GM19397 (cell line): ENCODE measurements at regions not wholly inside any gene's neighbourhood (a gene's known extent, or its start where the extent isn't known, plus 50 kb on each side); places are given as distances from the start of the nearest gene placed in this dataset.

ENCODE experiments used
- ATAC-seq: cut with Tn5 transposase; IDR thresholded peaks from one replicate; pipeline ENCODE4 v1.9.1; 2021; ENCODE audit warnings: mild to moderate bottlenecking, moderate library complexity; ENCODE audit not compliant: unreplicated experiment

DNA sequence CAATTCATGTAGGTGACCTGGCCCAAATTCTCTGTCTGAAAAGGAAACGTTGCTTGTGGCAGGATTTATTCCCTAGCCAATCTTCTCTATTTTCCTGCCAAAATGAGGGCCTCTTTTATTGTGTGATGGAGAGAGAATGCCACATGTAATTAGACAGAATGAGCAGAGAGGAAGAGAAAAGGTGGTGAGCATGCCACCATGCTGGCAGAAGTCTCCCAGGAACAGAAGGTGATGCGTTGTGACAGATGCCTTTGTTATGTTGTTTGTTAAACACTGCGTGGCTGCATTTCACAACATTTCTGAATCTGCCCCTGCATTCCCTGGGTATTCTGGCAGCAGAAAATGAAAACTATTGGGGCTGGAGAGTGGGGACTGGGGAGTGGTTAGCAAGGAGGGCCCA, 577.6 kb downstream of the TLR4 start:
- no peak for ATAC-seq

DNA sequence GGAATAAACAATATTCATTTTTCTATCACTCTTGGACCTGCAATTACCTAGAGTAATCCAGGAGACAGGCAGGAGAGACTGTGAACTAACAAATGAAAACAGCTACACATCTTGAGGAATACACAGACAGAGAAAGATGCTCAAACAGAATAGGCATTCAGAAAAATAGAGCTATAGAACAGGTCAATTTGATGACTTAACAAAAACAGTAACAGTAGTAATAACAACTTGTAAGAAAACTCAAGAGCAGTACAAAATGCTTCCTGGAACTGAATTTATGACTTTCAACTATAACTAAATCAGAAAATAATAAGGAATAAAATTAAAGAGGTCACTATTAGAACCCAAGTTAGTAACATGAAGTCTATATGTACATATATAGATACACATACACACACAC, 579.3 kb downstream of the TLR4 start:
- no peak for ATAC-seq

DNA sequence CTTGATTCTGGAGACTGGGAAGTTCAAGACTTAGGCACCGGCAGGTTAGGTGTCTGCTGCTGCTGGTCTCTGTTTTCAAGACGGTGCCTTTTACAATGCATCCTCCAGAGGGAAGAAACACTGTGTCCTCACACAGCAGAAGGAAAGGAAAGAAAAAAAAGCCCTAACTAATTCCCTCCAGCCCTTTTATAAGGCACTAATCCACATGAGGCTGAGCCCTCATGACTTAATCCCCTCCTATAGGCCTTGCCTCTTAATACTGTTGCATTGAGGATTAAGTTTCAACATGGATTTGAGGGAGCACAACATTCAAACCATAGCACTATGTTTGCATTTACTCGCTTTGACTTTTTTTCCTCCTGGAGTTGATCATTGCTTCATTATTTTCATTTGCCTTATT, 585.9 kb downstream of the TLR4 start:
- no peak for ATAC-seq

DNA sequence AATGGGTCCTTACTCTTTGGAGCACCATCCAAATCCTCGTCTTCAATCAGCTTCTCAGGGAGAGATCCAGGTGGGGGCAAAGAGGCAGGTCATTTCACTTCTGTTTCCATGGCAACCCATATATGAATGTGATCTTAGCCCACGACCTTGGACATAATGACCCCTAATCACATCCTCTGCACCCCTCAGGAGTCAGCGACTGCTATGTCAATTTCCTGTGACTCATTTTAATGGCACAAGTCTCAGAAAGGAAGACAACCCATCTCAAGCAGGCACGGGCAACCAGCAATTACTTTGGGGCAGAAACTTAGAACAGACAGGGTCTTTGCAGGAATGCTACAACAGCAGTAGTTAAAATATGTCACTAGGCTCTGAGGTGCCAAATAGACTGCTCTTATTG, 591.2 kb downstream of the TLR4 start:
- no peak for ATAC-seq

DNA sequence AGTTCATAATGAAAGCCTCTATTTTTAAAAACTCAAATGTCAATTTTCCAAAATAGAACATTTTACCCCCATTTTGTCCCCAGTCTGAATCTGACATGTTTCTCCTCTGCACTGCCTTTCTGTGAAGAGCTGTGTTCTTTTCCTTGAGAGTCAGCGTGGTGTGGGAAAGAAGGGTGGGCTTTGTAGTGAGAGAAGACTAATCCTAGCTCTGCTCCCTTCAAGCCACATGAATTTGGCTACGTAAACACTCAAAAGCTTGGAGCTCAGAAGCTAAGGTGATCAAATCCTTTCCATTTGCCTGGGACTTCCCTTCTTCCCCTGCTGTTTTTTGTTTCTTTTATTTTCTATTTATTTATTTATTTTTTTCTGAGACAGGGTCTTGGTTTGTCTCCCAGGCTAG, 598.5 kb downstream of the TLR4 start:
- ATAC-seq: no peak

DNA sequence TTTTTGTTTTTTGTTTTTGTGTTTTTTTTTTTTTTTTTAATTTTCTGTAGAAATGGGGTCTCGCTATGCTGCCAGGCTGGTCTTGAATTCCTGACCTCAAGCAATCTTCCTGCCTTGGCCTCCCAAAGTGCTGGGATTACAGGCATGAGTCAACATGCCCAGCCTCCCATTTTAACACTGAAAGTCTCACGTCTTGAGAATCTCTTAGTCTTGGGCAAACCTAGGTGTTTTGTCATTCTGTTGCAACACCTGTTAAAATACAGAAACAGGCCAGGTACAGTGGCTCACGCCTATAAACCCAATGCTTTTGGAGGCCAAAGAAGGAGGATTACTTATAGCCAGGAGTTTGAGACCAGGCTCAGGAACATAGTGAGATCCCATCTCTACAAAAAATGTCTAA, 599.0 kb downstream of the TLR4 start:
- no peak for ATAC-seq

DNA sequence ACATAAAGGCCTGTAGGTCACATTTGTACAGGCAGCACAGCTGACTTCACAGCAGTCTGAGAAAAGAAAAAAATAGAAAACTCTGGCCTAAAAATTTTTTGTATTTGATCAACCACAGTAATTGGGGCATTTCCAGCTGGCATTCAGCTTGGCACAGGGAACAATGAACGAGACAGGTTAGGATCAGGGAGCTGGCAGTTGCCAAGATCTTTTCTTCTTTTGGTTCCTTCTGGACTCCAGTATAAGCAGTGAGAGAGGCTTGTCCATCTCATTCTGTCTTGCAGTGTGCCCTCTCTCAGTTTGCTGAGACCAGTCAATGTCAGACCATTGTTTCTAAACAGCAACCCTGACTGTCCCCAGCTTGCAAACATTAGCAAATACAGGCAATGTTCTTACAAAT, 601.1 kb downstream of the TLR4 start:
- ATAC-seq: no peak

DNA sequence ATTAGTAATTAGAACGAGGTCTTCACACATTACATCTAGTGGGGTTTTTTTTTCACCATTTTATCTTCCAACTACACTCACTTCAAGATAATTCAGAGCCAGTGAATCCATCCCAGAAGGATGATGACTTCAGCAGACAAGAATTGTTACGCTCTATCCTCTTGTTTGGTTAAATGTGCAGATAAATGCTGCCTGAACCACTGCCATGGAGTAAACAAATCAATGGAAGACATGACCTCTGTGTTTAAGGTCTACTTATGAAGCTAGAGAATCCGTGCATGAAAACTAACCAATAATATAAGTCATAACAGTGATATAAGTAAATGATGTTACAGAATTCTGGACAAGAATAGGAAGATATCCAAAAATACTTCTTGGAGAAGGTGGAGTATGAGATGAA, 602.6 kb downstream of the TLR4 start:
- no peak for ATAC-seq

DNA sequence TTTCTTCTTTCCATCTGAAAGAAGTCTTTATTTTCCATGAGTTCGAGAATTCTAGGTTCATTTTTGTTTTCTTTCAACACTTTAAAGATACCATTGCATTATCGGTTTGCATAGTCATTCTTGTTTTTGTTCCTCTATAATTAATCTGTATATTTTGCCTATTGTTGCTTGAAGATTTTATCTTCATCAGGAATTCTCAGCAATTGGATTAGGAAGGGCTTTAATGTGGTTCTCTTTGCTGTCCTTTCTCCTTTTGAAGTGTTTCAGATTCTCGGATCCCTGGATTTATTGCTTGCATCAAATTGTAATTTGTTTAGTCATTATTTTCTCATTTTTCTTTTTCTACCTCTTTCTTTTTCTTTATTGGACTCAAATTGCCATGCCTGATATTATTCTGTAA, 609.8 kb downstream of the TLR4 start:
- ATAC-seq: no peak

DNA sequence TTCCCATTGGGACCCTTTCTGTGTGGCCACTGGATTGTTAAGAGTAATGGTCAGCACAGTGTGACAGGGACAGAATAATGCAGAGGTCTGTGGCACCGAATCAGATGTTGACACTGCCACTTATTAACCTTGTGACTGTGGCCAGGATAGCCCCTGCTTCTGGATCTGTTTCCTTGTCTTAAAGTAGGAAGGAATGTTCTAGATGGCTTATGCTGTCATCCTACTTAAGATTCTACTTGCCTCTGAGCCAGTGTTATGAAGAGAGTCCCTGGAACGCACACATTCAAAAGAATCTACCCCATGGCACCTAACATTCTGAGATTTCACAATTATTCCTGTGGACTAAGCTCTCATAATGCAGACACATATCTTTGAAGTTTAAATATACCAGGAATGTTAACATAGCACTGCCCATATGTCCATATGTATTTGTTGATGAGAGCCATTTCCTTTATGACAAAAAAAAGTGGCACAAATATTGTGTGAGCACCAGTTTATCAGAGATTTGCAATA, 612.7 kb downstream of the TLR4 start:
- ATAC-seq: no peak

DNA sequence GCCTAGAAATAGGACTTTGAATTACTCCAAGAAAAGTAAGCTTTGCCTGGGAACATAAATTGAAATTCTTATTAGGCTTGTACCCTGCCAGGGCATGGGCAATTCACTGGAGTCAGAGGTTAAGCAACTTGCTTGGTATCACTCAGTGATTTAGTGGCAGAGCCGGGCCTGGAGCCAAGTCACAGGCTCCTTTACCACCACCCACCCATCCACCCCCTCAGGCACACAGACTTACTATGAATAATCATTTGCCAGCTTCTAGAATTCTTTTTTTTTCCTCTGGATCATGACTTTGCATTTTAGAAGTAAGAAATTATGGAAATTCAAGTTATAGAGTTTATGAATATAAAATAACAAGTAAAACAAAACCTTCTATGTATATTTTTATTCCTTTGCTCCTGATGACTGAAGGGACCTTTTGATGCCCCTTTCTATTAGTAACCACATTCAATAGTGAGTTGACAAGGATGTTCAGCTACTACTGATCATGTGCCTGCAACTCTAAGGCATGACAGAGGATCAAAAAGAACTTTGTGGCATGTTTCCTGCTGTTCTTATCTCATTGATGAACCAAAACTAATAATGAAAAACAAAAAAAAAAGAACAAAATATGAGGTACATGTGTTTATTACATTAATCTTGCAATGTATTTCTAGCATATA, 614.7 kb downstream of the TLR4 start:
- no peak for ATAC-seq

DNA sequence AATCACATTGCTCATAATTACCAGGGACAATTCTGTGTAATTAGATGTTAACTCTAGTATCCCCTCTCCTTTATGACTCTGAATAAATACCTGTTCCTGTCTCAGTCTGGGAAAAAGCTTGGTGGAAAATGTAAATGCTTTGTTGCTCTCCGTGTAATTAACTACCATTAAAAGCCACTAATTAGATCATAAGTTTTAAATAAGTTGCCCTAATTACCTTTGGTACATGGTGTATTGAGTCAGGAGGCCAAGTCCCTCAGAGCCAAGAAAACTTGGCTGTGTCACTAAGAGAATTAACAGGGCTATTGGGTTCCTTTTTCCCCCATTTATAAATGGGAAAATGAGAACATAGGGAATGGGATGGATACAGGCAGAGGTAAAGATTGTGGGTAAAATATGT, 617.6 kb downstream of the TLR4 start:
- ATAC-seq: no peak

DNA sequence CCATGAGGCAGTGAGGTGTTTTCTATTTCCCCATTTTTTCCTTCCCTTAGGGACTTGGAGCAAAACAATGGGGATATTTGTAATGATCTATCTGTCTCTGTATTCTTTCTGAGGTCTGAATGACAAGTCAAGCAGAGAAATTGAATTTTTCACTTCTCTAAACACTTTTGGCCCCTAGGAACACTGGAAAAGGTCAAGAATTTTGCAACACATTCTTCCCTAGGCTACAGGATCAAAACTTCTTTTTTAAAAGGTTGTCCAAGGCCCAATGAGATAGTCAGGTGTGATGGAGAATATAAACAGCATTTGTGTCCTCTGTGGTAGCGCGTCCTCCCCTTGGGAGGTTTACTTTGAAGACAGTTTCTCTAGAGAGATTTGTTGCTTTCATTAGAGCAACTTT, 620.5 kb downstream of the TLR4 start:
- ATAC-seq: no peak

DNA sequence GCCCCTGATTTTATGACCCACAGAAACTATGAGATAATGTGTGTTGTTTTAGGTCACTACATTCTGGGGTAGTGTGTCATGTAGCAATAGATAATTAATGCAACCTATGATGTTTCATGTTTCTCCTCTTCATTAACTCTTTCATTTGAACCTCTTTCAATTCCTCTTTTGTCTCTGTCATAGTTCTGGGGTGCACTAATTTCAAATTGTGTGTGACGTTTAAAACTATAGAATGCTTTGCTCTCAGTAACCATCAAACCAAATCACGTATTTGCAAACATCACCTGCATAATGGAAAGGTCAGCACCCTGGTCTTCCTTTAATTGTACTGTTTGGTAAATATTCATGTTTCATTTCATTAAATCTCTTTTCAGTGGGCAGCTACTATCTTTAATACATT, 621.6 kb downstream of the TLR4 start:
- no peak for ATAC-seq

DNA sequence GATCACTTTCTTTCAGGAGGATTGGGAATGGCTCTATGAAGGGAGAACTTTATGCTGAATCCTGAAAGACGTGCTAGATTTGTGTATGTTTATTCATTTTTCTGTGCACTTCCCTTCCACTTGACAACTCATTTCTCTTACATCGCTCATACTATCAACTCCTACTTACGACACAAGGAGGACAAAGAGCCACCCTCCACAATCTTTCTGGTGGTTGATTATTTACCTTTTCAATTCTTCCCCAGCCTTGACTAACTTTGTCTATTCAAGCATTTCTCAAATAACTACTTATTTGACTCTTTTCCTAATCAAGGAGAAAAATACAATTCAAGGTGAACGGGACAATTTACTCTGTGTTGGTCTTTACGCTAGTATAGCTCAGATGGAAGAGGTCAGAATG, 622.1 kb downstream of the TLR4 start:
- ATAC-seq: no peak

DNA sequence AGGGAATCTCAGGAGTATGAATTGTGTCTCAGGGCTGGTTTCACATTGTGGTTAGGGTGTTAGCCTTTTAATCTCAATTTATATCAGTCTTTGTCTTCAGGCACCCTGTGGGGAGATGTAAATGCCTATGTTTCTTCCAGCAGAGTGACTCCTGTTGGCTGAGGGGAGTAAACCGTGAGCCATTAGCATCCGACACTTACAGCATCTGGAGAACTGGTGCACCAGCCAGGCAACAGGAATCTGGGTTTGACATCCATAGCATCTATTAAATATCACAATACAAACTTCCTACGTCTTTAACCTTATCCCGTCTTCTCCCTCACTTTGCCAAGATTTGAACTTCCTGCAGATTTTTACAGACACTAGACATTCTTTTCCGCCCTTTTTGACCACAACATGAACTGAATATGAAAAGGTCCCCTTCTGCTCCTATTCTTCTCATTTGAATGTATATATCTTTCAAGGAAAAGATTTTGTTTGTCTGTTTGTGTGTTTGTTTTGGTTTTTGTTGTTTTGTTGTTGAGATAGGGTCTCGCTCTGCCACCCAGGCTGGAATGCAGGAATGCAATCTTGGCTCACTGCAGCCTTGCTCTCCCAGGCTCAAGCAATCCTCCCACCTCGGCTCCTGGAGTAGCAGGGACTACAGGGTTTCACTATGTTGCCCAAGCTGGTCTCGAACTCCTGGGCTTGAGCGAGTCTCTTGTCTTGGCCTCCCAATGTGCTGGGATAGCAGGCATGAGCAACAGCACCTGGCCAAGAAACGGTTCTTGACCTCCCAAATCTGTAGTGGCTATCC, 626.2 kb downstream of the TLR4 start:
- no peak for ATAC-seq

DNA sequence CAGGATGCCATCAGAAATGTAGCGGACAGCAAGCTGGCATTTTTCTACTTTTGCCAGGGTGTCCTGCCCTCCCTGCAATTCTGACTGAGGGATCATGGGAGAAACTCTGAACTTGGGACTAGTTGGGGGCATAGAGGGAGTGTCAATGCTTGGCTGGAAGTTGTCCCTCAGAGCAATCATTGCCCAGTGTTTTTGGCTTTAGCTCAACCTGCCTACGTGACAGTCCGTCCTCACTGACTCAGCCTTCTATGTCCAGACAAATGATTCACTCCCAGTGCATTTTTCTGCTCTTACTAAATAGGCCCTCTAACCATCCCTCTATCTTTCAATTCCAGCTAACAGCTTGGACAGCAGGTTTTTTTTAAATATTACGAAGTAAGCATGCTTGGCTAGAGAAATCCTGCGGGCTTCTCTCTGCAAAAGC, 627.4 kb downstream of the TLR4 start:
- ATAC-seq: no peak

DNA sequence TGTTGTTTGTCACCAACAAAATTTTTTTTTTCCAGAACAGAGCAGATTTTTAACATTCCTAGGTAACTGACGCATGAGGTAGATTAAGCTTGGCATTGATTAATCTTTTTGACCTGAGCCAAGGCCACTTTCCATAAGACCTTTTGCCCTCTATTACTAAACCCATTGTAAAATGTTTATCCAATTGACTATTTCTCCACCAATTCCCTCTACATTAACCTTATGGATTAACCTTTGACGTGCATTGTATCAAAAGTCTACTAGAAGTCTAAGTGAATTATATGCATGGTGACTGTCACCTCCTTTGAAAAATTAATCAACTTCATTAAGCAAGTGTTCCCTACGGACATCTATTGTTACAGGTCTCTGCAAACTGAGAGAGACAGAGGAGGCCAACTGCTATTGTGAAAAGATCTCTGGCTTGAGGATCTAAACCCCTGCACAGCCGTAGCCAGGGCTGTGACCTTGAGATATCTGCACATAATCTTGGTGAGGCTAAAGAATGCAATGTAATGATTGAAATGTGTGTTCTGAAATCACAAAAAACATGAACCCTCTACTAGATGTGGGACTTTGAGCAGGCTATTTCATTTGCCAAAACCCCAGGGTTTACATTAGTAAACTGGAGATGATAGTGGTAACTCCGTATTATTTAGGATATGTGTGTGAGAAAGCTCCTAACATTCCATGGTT, 632.2 kb downstream of the TLR4 start:
- ATAC-seq: no peak

DNA sequence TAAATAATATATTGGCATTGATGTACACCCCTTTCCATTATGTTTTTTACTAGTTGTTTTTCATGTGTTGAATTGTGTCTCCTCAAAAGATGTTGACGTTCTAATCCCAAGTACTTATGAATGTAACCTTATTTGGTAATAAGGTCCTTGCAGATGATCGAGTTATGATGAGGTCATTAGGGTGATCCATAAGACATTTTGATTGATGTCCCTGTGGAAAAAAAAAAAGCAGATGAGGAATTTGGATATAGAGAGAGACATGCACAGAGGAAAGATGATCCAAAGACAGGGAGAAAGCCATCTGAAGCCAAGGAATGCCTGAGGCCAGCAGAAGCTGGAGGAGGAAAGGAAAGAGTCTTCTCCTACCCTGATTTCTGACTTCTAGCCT, 632.7 kb downstream of the TLR4 start:
- no peak for ATAC-seq

DNA sequence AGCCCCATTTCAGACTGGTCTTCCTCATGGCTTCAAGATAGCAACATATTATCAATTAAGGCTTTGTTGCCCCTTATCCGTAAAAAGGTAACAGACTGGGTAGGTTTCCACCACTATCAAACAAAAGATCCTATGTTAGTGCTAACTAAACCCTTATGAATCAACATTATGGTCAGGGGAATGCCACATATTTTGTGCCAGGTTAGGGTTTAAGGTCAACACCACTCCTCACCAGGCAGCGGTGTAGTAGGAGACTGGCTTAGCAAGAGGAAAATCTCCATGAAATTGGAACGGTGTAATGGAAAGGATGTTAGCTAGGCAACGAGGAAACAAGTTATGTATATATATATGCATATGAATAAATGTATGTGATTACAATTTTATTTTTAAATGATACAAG, 655.8 kb downstream of the TLR4 start:
- ATAC-seq: no peak

DNA sequence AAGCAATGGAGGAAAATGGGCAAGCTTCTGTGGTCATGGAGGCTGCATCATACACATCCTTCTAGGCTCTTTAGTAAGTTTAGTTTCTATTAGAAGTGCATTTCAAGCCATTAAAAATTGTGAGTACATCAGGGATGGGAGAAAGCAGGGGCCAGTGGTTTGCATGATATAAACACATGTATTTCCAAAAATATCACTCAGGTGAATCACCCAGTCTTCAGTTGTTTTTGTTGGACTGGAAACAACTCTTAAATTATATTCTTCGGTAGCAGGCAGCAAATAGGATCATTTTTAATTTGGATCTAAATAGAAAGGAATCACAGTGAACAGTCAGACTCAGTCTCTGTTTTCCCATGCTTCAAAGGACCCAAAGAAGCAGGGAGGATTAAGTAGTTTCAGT, 657.9 kb downstream of the TLR4 start:
- no peak for ATAC-seq

DNA sequence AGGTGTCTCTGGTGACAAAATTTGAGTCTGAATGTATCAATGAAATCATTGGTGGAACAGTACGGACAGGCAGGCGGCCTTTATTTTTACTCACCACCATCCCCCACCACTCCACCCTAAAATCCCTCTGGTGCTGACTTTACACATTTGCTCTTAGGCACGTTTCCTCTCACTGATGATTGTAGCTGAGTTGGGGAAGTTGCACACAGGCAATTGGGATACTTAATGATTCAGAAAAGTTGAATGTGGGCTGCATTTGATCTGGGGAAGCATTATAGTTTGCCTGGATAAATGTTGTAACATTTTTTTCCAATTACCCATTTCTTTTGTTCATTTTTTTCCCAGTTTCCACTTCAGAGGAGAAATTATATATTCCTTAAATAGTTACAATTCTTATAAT, 658.4 kb downstream of the TLR4 start:
- no peak for ATAC-seq
